ENCODE measurements at regions not wholly inside any gene's neighbourhood (a gene's known extent, or its start where the extent isn't known, plus 50 kb on each side); places are given as distances from the start of the nearest gene placed in this dataset.

DNA sequence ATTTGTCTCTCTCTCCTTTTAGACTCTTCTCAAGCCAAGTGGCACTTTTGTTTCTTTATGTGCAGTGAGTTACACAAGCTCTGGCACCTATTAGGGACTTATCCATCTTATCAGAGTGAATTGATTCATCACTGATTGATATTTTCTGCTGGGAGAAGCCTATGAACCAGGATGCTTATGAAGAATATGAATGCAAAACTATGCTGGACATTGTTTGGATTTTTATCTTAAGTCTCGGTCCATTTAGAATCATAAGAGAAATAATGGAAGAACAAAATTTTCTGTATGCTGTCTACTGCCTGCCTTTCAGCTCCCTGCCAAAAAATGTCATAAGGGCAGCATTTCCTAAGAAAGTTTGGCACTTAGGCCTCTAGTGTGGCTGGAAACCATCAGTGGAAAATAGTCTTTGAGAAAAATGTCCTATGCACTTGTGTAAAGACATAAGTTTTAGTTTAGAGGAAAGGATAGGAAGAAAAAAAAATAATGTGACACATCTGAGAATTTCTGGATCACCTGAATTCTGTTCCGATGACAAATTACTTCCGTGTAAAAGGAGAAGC, 365.7 kb upstream of the MAD2L1 start:
- Histone ChIP-seq H3K9me2 (no peaks in the 10 kb centered on the region), H3K79me2 (ENCODE audit: insufficient read depth) (no peaks in the 10 kb centered on the region), H3K27ac (ENCODE audit: low read depth in 2 of 2, low read length in 1 of 2) (no peak overlapping the region), H3K36me3 (replicated peaks in 1 of 2; ENCODE audit: control insufficient read depth in 1 of 2, insufficient read depth in 2 of 2, low read length in 1 of 2) (no peaks in the 10 kb centered on the region), H2AFZ (ENCODE audit: low read depth) (no peak overlapping the region), H3K4me3 (ENCODE audit: low read depth in 2 of 2, low read length in 1 of 2) (no peak overlapping the region), H3K9me3 (no peaks in the 10 kb centered on the region), H3F3A (replicated peaks; ENCODE audit: insufficient read depth) (no peaks in the 10 kb centered on the region), H4K20me1 (ENCODE audit: insufficient read depth) (no peaks in the 10 kb centered on the region), H3K4me2 (no peak overlapping the region), H3K27me3 (ENCODE audit: insufficient read depth) (no peaks in the 10 kb centered on the region), H3K4me1 (ENCODE audit: control insufficient read depth in 1 of 2, insufficient read depth in 2 of 2, low read depth in 1 of 2, low read length in 1 of 2) (no peaks in the 10 kb centered on the region), H3K9ac (no peak overlapping the region)
- WGBS (ENCODE audit: low lambda C conversion rate): 59% methylated on average over 3 of the region's 3 CpGs
- ChIA-PET POLR2A (no interaction called here), CTCF (no interaction called here)
- TF ChIP-seq RCOR1 (IDR thresholded peaks at IDR 0.05; ENCODE audit: low read length) (no peak), POLR2AphosphoS5 (IDR thresholded peaks at IDR 0.05; ENCODE audit: low read depth, low read length) (no peak), SMC3 (IDR thresholded peaks at IDR 0.05; ENCODE audit: low read depth, low read length) (no peak), FOXM1 (IDR thresholded peaks at IDR 0.05; ENCODE audit: low read depth) (no peak), TCF12 (IDR thresholded peaks at IDR 0.05) (no peak), TAF1 (IDR thresholded peaks at IDR 0.05; ENCODE audit: borderline replicate concordance, low read depth, low read length) (no peak), JUND (IDR thresholded peaks at IDR 0.05) (no peak), EZH2phosphoT487 (IDR thresholded peaks at IDR 0.05; ENCODE audit: borderline replicate concordance, low read depth) (no peak), GABPA (IDR thresholded peaks at IDR 0.05; ENCODE audit: low read depth) (no peak), YY1 (IDR thresholded peaks at IDR 0.05; ENCODE audit: low read depth) (no peak)
- TF ChIP-seq, protein P1, sequence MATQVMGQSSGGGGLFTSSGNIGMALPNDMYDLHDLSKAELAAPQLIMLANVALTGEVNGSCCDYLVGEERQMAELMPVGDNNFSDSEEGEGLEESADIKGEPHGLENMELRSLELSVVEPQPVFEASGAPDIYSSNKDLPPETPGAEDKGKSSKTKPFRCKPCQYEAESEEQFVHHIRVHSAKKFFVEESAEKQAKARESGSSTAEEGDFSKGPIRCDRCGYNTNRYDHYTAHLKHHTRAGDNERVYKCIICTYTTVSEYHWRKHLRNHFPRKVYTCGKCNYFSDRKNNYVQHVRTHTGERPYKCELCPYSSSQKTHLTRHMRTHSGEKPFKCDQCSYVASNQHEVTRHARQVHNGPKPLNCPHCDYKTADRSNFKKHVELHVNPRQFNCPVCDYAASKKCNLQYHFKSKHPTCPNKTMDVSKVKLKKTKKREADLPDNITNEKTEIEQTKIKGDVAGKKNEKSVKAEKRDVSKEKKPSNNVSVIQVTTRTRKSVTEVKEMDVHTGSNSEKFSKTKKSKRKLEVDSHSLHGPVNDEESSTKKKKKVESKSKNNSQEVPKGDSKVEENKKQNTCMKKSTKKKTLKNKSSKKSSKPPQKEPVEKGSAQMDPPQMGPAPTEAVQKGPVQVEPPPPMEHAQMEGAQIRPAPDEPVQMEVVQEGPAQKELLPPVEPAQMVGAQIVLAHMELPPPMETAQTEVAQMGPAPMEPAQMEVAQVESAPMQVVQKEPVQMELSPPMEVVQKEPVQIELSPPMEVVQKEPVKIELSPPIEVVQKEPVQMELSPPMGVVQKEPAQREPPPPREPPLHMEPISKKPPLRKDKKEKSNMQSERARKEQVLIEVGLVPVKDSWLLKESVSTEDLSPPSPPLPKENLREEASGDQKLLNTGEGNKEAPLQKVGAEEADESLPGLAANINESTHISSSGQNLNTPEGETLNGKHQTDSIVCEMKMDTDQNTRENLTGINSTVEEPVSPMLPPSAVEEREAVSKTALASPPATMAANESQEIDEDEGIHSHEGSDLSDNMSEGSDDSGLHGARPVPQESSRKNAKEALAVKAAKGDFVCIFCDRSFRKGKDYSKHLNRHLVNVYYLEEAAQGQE (IDR thresholded peaks at IDR 0.05; ENCODE audit: low read depth, low read length): no peak
- DNase-seq: no peak

DNA sequence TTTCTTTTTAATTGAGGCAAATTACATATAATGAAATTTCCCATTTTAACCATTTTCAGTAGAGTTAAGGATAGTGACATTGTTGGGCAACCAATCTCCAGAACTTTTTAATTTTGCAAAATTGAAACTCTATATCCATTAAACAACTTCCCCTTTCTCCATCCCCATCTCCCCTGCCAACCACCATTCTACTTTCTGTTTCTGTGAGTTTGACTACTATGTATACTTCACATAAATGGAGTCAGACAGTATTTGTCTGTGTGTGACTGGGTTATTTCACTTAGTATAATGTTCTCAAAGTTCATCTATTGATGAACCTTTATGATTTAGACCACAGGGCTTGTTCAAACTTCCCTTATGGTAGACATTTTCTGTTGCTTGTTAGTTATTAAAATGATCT, 364.5 kb upstream of the MAD2L1 start:
- H3K79me2 ChIP-seq (ENCODE audit: insufficient read depth): no peaks in the 10 kb centered on the region
- H3K4me2 ChIP-seq: no peak overlapping the region
- H3K27me3 ChIP-seq (ENCODE audit: insufficient read depth): no peaks in the 10 kb centered on the region
- H3K4me3 ChIP-seq (ENCODE audit: low read depth in 2 of 2, low read length in 1 of 2): no peak overlapping the region
- ChIA-PET CTCF (no interaction called here), POLR2A (no interaction called here)
- no peaks in the 10 kb centered on the region for H3K9me3 ChIP-seq
- no peak overlapping the region for H3K27ac ChIP-seq (ENCODE audit: low read depth in 2 of 2, low read length in 1 of 2)
- H2AFZ ChIP-seq (ENCODE audit: low read depth): no peak overlapping the region
- H3K36me3 ChIP-seq (replicated peaks in 1 of 2; ENCODE audit: control insufficient read depth in 1 of 2, insufficient read depth in 2 of 2, low read length in 1 of 2): no peaks in the 10 kb centered on the region
- H3K9ac ChIP-seq: no peak overlapping the region
- H3K4me1 ChIP-seq (ENCODE audit: control insufficient read depth in 1 of 2, insufficient read depth in 2 of 2, low read depth in 1 of 2, low read length in 1 of 2): no peaks in the 10 kb centered on the region
- DNase-seq: no peak
- H3K9me2 ChIP-seq: no peaks in the 10 kb centered on the region
- H4K20me1 ChIP-seq (ENCODE audit: insufficient read depth): no peaks in the 10 kb centered on the region
- H3F3A ChIP-seq (replicated peaks; ENCODE audit: insufficient read depth): no peaks in the 10 kb centered on the region
- TF ChIP-seq JUND (IDR thresholded peaks at IDR 0.05) (no peak), FOSL2 (IDR thresholded peaks at IDR 0.05; ENCODE audit: borderline replicate concordance, low read depth) (no peak), MXI1 (IDR thresholded peaks at IDR 0.05; ENCODE audit: low read depth, low read length) (no peak), USF2 (IDR thresholded peaks at IDR 0.05; ENCODE audit: borderline replicate concordance, low read depth, low read length) (no peak), MEF2A (IDR thresholded peaks at IDR 0.05; ENCODE audit: borderline replicate concordance, low read depth) (no peak), USF1 (IDR thresholded peaks at IDR 0.05; ENCODE audit: borderline replicate concordance, low read depth) (no peak), RFX5 (IDR thresholded peaks at IDR 0.05; ENCODE audit: low read length) (no peak), RAD21 (IDR thresholded peaks at IDR 0.05; ENCODE audit: low read length) (no peak), CHD2 (IDR thresholded peaks at IDR 0.05; ENCODE audit: low read length, partially characterized antibody) (no peak), NRF1 (IDR thresholded peaks at IDR 0.05; ENCODE audit: low read depth, low read length) (no peak), EP300 (IDR thresholded peaks at IDR 0.05; ENCODE audit: borderline replicate concordance in 1 of 2, low read depth in 1 of 2, low read length in 1 of 2) (no peak), GABPA (IDR thresholded peaks at IDR 0.05; ENCODE audit: low read depth) (no peak), MAX (IDR thresholded peaks at IDR 0.05; ENCODE audit: low read depth) (no peak), ELF1 (IDR thresholded peaks at IDR 0.05) (no peak)
- TF ChIP-seq, protein P2, sequence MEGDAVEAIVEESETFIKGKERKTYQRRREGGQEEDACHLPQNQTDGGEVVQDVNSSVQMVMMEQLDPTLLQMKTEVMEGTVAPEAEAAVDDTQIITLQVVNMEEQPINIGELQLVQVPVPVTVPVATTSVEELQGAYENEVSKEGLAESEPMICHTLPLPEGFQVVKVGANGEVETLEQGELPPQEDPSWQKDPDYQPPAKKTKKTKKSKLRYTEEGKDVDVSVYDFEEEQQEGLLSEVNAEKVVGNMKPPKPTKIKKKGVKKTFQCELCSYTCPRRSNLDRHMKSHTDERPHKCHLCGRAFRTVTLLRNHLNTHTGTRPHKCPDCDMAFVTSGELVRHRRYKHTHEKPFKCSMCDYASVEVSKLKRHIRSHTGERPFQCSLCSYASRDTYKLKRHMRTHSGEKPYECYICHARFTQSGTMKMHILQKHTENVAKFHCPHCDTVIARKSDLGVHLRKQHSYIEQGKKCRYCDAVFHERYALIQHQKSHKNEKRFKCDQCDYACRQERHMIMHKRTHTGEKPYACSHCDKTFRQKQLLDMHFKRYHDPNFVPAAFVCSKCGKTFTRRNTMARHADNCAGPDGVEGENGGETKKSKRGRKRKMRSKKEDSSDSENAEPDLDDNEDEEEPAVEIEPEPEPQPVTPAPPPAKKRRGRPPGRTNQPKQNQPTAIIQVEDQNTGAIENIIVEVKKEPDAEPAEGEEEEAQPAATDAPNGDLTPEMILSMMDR (IDR thresholded peaks at IDR 0.05): no peak
